MV-4-11 (cell line): ENCODE measurements at regions not wholly inside any gene's neighbourhood (a gene's known extent, or its start where the extent isn't known, plus 50 kb on each side); places are given as distances from the start of the nearest gene placed in this dataset.

Source experiments
- DNase-seq: peaks from one replicate; lab custom pipeline; 2025; lab: John Stamatoyannopoulos, UW

DNA sequence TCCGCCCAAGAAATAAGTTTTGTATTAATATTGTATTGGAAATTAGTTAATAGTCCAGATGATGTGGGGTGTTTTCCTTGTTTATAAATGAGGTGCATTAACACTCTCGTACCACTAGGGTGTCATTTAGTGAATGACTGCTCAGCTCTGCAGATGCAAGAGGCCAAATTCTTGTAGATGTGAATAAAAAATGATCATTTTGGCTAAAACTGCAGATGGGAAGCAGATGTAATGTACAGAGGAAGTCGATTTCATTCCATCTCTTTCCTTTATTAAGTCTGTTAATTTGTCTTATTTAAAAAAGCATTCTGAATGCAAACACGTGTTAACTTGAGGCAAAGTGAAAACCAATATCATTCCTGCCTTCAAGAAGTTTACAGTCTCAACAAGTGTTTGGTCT is 108.1 kb downstream of the DHX15 start:
- DNase-seq: no peak

DNA sequence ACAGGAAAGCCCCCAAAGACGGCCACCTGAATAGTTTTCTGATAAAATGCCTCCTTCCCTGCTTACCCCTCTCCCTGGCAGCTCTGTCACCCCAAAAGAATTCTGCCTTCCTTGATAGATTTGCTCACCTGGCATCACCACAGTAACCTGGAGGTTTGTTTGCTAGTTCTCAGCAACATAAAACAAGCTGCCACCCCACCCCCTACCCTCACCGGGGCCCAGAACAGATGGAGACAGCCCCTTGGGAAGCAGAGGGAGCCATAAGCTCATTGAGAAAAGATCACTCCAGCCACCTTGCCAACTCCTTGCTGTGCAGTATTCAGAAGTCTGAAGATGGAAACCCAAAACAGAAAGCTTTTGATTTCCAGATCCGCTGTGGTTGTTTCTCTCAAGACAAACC is 108.6 kb downstream of the DHX15 start:
- no peak for DNase-seq

DNA sequence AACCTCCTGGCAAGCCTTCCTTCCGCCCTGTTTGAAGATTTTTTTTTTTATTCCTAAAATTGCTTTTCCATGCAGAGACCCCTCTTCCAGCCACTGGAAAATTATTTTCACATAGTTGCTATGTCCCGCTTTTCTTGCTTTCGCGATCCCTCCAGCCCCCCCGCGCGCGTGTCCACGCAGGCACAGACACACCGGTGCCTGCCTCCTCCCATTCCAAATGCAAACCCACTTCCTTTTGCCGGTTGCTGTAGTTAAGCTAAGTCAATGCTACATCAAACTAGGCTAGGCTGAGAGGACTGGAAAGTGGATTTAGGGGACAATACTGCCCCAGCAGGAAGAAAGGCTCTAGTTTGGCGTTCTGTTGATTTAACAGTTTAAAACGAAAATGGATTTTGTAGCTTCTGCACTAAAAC is 111.0 kb downstream of the DHX15 start:
- DNase-seq: peak; percentile 48

DNA sequence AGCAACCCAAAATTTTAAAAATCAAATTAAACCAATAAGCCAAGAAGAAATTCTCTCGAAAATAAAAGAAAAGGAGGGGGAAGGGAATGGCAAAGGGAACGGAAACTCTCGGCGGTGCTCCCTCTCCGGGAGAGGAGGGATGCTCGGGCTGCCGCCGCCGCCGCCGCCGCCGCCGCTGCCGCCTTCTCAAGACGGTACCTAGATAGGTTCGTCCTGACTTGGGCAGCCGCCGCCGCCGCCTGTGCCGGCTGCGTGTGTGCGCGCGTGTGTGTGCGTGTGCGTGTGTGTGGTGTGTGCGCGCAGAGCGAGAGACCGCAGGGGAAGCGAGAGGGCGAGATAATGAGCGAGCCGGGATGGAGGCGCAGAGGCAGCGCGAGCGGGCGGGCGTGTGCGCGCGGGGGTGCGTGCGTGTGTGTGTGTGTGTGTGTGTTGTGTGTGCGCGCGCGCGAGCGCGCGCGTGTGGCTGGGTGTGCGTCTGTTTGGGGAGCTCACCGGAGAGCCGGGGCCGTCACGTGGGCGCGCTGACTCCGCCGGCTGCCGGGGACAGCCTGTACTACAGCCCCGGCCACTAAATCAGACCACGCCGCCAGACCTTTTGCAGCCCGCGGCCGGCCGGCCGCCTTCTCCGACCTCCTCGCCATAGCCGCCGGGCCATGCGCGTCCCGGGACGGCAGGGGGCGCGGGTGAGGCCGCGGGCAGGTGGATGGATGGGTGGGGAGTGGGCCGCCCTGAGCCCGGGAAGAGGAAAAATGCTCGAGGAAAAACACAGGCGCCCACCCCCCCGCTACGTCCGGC is 111.6 kb downstream of the DHX15 start:
- peak; percentile 61 for DNase-seq

DNA sequence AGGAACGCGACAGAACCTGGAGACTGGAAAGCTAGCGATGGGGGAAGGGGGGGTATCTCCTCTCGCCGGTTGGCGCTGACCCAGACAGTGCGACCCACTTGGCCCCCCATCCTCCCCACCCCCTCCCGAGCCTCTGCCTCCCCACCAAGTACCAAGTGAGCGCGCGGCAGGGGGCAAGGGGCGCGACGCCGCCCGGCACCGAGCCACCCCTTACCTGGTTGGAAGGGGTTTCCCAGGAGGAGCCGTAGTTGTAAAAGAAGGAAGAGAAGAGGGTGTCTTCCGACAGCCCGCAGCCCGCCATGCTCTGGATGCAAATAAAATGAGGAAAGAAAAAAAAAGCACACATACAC is 112.2 kb downstream of the DHX15 start:
- DNase-seq: no peak

DNA sequence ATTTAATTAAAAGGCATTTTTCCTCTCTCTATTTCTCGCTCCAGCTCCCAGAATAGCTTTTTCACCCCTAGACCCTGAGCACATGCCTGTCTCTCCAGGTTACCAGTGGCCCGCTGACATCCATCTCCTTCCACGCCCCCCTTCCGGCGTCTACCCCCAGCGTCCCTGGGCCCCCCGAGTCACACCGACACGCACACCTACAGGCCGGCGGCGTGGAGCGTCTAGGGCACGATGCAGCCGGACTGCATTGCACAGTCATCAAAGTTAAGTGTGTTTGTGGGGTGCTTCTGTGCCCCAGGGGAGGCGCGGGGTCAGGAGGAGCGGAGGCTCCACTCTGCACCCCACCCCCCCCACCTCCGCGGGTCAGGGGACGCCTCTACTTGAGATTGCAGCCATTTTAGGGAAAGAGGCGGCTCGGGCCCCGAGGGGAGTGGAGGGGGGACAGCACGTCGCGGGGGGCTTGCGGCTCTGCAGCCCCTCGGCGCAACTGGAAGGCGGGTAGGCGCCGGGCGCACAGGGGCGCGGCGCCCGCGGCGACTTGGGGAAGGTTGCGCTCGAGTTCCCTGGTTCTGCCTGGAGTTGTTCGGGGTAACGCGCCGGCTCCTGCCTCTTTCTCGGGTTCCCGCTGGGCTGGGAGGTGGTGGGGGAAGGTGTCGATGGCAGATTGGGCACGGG is 112.7 kb downstream of the DHX15 start:
- no peak for DNase-seq

DNA sequence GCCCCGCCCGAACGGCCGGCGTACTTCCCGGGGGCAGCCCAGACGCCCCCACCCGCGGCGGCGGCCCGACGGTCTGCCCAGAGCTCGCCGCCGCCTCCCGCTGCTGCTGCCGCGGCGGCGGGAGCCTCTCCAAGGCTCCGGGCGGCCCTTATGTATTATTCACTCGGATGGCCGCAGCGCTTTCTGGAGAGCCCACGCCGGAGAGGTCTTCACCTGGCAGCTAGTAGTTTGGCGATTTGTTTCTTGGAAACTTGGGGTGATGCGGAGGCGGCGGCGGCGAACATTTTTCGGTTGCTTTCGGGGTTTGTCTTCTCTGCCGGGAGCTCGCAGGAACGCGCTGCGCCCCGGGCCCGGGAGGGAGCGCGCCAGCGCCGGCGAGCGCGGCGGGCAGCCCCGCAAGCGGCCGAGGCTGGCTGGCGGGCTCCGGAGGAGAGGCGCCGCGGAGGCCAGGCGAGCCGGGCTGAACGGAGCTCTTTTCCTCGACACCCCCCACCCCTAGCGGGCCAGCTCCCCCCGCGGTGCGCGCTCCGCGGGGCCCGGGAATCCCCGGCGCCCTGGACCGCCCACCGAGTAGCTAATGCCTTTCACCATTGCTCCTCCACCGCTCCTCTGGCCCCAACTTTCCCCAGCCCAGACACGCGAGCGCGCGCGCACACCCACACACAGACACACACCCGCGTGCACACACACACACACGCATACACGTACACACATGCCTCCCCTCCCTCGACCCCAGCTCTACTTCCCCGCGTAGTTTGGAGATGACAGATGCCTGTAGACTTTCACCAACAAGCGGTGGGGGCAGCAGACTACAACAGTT is 113.5 kb downstream of the DHX15 start:
- no peak for DNase-seq

DNA sequence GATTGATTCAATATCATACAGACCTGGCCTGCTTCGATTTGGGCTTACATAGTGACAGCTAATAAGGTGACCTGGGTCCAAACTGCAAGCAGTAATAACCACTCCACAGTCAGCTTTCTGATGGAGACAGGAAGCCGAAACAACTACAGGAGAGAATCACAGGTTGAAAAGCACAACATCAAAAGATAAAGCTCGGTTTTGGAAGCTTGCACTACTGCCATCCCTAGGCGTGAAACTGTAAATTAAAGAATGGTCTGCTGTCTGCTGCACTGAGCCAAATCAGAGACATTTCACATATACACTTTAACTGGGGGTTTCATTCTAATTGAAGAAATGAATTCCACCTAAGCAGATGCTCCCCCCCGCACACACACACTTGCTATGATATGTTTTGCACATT is 116.3 kb downstream of the DHX15 start:
- no peak for DNase-seq

DNA sequence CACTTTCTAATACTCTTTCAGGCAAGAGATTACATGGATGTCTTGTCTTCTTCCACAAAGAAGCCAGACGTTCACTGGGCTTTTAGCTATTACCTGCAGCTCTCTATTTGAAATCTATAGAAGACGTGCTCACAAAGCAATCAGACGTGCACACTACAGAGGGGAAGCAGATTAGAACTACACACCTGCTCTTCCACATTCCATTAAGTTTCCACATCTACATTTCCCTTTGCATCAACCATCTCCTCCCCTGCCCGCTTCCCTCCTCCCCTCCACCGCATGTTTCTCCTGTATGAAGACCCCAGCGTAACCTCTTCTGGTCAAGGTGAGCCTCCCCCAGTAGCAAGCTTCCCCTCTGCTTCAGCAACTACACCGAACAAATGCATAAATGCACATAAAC is 119.8 kb downstream of the DHX15 start:
- no peak for DNase-seq

DNA sequence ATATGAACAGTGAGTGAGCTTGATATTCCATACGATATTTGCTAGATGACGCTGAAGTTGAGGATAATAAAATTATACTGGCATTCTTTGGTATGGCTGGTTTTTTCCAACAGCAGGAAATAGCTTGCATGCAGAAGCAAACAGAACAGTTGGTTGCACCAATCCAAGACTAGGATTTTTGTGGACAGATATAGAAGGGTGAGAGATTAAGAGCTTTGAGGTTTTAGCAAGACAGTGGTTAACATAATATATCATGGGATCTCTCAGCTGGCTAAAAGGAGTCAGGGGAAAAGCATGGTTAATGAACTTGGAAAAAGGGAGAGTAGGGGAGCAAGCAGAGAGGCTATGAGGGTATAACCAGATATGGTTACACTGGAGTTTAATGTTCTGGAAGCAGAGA is 127.9 kb downstream of the DHX15 start:
- DNase-seq: peak; percentile 42

DNA sequence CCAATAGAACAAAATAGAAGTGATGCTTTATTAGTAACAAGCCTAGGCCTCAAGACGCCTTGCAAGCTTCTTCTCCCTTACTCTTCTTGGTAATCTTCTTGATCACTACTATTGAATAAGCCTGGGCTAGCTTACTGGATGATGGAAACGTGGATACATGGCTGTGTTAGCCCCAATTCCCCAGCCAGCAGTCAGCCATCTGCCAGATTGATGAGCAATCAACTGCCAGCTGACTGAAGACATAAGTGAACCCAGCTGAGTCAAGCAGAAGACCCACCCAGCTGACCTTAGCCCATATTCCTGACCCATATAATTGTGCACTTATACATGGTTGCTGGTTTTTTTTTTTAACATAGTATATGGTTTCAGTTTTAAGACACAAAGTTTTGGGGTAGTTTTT is 130.4 kb downstream of the DHX15 start:
- no peak for DNase-seq

DNA sequence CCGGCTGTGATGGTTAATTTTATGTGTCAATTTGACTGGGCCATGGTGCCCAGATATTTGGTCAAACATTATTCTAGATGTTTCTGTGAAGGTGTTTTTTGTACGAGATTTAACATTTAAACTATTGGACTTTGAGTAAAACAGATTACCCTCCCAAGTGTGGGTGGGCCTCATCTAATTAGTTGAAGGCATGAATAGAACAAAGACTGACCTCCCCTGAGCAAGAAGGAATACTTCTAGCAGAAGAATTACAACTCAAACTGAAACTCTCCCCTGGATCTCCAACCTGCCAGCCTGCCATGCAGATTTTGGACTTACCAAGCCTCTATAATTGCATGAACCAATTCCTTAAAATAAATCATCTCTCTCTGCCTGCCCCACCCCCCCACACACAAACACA is 132.5 kb downstream of the DHX15 start:
- no peak for DNase-seq

DNA sequence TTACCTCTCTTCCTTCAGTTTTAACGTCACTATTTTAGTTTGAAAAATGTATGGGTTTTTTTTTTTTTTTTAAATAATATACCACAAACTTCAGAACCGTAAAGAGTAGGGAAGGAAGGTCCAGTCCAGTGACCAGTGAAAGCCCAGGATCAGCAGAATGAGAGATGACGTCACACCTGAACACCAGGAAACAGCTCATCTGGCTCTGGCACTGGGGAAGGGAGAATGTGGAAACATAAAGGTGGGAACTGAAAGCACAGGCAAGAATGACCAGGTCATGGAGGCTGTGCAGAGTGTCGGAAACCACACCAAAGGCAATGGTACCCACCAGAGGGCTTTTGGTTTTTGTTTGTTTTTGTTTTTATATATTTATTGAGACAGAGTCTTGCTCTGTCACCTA is 141.2 kb downstream of the DHX15 start:
- no peak for DNase-seq

DNA sequence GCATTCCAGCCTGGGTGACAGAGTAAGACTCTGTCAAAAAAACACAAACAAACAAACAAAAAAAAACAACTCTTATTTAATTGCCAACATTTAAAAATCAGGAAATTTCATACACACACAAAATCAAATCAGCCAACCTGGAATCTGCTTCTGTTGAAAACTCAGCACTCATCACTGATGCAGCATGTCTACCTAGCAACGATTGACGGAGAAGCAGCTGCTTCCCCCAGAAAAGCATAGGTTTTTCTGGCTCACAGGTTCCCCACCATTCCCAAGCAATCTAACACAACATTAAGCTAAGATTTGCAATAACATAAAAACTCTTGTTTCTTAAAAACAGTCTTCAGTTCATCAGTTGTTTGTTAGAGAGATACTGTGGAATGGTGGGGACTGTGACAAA is 143.6 kb downstream of the DHX15 start:
- no peak for DNase-seq

DNA sequence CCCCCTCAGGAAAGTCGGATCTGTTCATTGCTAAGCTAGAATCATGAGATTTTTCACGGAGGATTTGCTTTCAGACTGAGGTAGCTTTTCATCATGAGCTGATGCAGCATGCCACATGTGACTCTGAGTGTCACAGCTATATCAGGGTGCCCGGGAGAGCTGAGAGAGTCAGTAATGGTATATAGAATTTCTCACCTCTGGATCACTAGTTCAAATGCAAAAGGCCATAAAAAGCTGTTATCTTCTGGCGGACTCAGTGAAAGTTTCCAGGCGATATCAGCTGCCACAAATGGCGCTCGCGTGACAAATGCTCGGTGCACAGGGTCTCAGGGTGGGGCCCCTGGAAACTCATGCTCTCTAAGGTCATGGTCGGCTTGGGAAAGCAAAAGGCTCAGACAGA is 150.1 kb downstream of the DHX15 start:
- no peak for DNase-seq

DNA sequence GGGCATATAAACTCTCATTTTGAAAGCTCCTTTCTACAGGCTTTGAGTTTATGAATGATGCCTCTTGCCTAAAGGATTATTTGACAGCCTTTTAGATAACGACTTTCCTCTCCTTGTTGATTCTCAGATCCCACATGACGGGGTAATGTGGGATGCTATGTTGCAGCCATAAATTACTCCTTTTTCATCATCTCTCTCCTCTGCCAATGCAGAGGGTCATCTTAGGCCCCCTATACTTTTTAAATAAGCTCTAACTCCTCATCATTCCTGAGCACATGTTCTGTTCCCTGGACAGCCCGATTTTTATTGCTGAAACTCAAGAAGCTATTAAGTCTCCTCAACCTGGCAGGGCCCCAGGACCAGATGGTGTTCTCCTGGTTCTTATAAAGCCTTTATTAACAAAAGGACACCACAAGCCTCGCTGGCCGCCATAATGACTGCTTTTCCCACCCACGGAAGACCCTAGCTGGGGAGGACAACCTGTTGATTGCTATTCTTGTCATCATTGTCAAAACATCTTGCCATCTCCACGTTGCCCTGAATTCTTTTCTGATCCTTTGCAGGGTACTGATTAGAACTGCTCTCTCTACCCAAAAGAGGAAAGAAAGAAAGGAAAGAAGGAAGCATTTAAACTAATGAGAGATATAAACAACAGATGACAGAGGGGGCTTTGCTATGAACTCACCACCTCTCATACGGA is 150.7 kb downstream of the DHX15 start:
- no peak for DNase-seq

DNA sequence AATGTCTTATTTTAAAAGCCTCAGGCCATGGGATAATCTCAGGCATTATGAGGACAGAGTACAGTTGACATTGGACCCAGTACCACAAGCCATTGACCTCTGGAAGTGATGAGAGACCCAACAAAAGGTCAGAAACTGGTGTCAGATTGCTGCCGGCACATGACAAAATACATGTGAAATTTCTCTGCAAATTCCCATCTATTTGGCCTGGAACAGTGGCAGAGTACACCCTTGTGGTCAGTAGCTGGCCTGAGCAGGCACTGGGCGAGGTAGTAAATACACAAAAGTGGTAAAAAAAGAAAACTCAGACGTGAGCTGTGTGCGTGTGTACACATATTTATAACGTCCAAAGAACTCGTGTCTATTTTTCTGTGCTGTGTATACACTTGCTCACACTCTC is 155.5 kb downstream of the DHX15 start:
- no peak for DNase-seq

DNA sequence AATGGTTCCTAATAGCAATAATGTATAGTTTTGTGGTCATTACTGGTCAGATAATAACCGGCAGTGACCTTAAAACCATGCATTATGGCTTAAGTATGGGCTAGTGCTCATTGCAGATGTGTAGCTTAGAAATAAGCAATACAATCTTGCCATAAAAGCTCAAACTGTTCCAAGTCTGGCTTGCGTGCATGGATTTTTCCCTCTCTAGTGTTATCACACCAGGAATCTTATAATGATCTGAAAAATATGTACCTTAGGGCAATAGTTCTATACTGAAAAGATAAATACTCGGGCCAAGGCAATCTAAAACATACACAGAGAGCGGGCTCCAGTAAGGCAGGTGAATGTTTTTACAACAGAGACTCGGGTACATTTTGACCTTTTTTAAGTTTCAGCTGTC is 157.8 kb downstream of the DHX15 start:
- no peak for DNase-seq

DNA sequence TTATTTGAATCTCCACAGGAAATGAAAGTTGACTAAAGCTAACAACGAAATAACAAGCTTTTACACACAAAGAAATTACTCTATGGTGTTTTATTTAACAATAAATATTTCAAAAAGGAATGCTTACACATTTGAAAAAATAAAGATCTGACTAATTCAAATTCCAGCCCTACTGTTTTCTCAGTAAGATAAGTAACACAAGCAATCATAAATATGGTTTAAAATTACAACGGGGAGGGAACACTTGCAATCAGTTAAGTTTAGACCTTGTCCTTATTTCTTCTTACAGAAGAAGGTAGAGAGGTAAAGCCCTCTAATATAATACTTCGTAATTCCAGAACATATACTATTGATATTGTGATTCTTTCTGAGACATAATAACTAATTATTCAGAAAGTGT is 158.5 kb downstream of the DHX15 start:
- DNase-seq: no peak

DNA sequence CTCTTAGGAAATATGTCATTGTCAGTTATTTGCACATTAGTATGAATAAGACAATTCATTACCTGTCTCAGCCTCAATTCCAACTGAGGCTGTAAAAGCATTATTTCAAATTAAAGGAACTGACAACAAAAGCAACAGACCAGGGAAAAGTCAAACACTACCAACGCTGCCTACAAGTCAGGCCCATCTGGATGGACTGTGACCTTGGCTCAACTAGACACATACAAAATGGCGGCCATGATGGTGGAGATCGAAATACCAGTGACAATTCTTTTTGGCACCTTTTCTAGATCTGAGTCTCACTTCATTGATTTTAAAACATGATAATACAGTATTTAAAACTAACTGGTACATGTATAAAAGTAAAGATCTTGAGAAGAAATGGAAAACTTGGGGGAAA is 160.7 kb downstream of the DHX15 start:
- DNase-seq: no peak

DNA sequence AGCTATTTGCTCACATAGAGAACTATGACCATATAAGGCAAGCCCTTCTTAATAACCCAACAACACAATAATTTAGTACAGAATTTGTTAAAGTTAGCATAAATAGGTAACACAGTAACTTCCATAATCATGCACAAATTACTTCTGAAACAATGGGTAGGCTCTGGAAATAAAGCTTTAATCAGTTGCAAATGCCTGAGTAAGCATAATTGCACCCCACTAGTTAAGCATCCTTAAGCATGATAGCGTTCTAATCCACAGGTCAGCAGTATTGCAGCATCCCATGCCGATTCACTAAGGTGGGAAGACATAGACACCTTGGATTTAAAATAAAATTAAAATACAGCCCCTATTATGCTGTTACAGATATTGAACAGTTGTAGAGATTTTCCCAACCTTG is 161.7 kb downstream of the DHX15 start:
- no peak for DNase-seq
